HL-60 (cell line): ENCODE measurements at regions not wholly inside any gene's neighbourhood (a gene's known extent, or its start where the extent isn't known, plus 50 kb on each side); places are given as distances from the start of the nearest gene placed in this dataset.

ENCODE experiments used
- POLR2AphosphoS5 ChIP-seq: IDR thresholded peaks from 2 replicates; pipeline ENCODE4 v1.6.1; 2012; ENCODE audit warnings: low read depth
- TF ChIP-seq, protein P1 (sequence below): IDR thresholded peaks from one replicate; pipeline ENCODE4 v1.5.1; 2011; ENCODE audit warnings: low read length, control low read depth, inconsistent platforms; ENCODE audit not compliant: insufficient read depth

DNA sequence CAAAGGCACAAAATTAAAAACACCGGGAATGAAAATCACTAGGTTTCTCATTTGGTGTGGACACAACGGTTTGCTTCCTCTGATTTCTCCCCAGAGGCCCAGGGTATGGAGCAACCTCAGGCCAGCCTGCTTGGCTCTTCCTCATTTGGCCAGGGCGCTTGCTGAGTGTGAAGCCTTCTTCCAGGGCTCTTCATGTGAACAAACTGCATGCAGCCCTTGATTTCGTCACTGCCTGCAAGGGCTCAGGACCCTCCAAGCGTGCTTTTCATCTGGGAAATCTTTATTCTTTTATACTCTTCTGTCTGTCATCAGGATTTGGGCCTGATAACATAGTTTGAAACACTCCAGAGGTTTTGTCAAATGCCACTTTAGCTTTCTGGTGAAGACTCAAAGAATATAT, 122.6 kb upstream of the KLF4 start:
- TF ChIP-seq, protein P1, sequence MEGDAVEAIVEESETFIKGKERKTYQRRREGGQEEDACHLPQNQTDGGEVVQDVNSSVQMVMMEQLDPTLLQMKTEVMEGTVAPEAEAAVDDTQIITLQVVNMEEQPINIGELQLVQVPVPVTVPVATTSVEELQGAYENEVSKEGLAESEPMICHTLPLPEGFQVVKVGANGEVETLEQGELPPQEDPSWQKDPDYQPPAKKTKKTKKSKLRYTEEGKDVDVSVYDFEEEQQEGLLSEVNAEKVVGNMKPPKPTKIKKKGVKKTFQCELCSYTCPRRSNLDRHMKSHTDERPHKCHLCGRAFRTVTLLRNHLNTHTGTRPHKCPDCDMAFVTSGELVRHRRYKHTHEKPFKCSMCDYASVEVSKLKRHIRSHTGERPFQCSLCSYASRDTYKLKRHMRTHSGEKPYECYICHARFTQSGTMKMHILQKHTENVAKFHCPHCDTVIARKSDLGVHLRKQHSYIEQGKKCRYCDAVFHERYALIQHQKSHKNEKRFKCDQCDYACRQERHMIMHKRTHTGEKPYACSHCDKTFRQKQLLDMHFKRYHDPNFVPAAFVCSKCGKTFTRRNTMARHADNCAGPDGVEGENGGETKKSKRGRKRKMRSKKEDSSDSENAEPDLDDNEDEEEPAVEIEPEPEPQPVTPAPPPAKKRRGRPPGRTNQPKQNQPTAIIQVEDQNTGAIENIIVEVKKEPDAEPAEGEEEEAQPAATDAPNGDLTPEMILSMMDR = no peak
- TF ChIP-seq POLR2AphosphoS5 = peak; percentile 69; the same call in 1 of the 2 replicates
